Uterus (tissue), 3 donors: ENCODE measurements at regions not wholly inside any gene's neighbourhood (a gene's known extent, or its start where the extent isn't known, plus 50 kb on each side); places are given as distances from the start of the nearest gene placed in this dataset.

ENCODE experiments used
- DNase-seq, 2 donors: peaks; one replicate each; pipeline ENCODE4 v3.0.0-alpha.2; 2019 to 2020
- H3K27ac ChIP-seq, 2 donors: fragments of 200-600 bp; sonication (generic); 1 replicate in 1 of 2; 2 replicates in 1 of 2; pipeline ENCODE4 v1.5.1; 2016 to 2018
- H3K27me3 ChIP-seq, 2 donors: fragments of 200-600 bp; sonication (generic); one replicate each; pipeline ENCODE4 v1.5.1; 2018 to 2019; ENCODE audit warnings: control low read depth in 1 of 2
- H3K36me3 ChIP-seq, 2 donors: fragments of 200-600 bp; sonication (generic); one replicate each; pipeline ENCODE4 v1.5.1; 2019; ENCODE audit warnings: control low read depth in 1 of 2
- H3K4me1 ChIP-seq, 2 donors: fragments of 200-600 bp; sonication (generic); one replicate each; pipeline ENCODE4 v1.5.1; 2018 to 2019; ENCODE audit warnings: control low read depth in 1 of 2
- H3K4me3 ChIP-seq, 2 donors: fragments of 200-600 bp; sonication (generic); 1 replicate in 1 of 2; 2 replicates in 1 of 2; pipeline ENCODE4 v1.5.1; 2018 to 2019; ENCODE audit warnings: mild to moderate bottlenecking in 1 of 2
- H3K9me3 ChIP-seq, 2 donors: fragments of 200-600 bp; sonication (generic); one replicate each; pipeline ENCODE4 v1.5.1; 2019; ENCODE audit warnings: control low read depth in 1 of 2
- POLR2A ChIP-seq, 2 donors: fragments of 450-650 bp; IDR thresholded peaks; one replicate each; pipeline ENCODE4 v1.6.1; 2016; ENCODE audit warnings: antibody characterized with exemption in 2 of 2, mild to moderate bottlenecking in 1 of 2, moderate library complexity in 1 of 2
- intact Hi-C: fragments of 100-400 bp; cut with DNase I; formaldehyde crosslinking; loops from one replicate; pipeline ENCODE4 v1.15.1; 2023; ENCODE audit warnings: low total_unique reads
- TF ChIP-seq, protein P1 (sequence below), 4 experiments: fragments of 200-600 bp in 2 of 4; fragments of 450-650 bp in 2 of 4; sonication (generic) in 2 of 4; IDR thresholded peaks; one replicate each; pipeline ENCODE4 v1.5.1; 2016 to 2019; ENCODE audit warnings: antibody characterized with exemption in 4 of 4, mild to moderate bottlenecking in 2 of 4, moderate library complexity in 1 of 4
- donor health status: DM: yes; HTN: yes; CAD: no.

DNA sequence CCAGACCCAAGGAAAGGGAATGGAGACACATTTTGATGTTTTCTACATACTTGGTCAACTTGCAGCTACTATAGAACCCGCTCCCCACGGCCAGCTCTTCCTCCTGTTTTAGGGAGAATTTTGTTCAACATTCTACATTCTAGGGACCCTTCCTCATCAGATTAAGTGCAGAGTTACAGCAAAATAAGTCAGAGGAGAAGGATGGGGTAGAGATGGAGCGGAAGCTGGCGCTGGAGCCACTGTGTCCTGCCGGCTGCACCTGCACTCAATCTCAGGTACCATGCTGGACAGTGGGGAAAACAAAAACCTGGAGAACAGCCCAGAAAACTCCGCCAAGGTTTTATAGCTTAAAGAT lies 79.4 kb upstream of the EN2 start:
- Histone ChIP-seq H3K4me1 (peaks cover 0 to 29% of the 10 kb centered on the region in 2 donors), H3K27me3 (peaks cover 26 to 91% of the 10 kb centered on the region in 2 donors)
- no peak for DNase-seq

DNA sequence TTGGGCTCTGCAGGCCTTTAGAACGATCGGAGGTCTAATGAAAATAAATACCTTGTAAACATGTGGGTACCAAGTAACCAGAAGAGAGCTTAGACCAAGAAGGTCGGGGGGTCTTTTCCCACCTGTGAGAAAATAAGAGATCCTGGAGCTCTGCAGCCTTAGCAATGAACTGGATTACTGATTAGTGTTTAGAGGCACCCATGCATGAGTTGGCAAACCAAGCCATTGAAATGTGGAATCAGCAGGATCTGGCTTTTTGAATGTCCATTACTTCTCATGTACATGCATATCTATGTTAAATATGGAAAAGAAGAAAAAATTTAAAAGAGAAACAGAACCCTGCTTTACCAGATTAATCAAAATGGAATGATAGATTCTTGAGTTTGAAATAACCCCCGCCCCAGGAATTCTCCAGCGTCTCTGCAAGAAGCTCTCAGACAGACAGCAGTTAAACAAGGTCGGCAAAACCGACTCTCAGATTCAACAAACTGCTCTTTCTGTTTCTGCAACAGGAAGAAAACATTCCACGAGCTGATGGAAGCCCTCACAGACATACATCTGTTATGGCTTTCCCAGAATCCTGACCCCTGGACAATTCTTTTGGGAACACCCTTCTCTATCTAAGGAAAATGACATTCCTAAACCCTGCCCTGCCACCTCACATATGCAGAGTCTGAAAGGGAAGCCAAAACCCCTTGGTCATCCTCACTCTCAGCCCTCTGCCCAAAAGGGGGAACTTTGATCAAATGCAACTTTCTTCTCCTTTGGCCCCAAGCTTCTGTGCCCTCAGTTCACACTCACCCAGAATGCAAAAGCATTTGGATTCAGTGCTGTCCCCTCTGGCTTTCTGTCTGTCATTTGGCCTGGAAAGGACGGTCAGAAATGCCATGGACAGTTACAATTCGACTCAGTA lies 78.7 kb upstream of the EN2 start:
- H3K4me3 ChIP-seq, result no peak overlapping the region
- H3K27me3 ChIP-seq, result peaks cover 19 to 84% of the 10 kb centered on the region in 2 donors
- H3K4me1 ChIP-seq, result peaks cover 0 to 23% of the 10 kb centered on the region in 2 donors
- H3K9me3 ChIP-seq, result no peaks in the 10 kb centered on the region
- no peak for DNase-seq
- H3K36me3 ChIP-seq, result no peaks in the 10 kb centered on the region
- TF ChIP-seq, protein P1, sequence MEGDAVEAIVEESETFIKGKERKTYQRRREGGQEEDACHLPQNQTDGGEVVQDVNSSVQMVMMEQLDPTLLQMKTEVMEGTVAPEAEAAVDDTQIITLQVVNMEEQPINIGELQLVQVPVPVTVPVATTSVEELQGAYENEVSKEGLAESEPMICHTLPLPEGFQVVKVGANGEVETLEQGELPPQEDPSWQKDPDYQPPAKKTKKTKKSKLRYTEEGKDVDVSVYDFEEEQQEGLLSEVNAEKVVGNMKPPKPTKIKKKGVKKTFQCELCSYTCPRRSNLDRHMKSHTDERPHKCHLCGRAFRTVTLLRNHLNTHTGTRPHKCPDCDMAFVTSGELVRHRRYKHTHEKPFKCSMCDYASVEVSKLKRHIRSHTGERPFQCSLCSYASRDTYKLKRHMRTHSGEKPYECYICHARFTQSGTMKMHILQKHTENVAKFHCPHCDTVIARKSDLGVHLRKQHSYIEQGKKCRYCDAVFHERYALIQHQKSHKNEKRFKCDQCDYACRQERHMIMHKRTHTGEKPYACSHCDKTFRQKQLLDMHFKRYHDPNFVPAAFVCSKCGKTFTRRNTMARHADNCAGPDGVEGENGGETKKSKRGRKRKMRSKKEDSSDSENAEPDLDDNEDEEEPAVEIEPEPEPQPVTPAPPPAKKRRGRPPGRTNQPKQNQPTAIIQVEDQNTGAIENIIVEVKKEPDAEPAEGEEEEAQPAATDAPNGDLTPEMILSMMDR (IDR thresholded peaks at IDR 0.05), result no peak
- TF ChIP-seq POLR2A (IDR thresholded peaks at IDR 0.05), result no peak
- intact Hi-C loops, result no loop called here
- H3K27ac ChIP-seq, result no peak overlapping the region

More for the DNA sequence above, 79.4 kb upstream of the EN2 start:
- intact Hi-C loops, result no loop called here
- H3K4me3 ChIP-seq, result no peak overlapping the region
- H3K36me3 ChIP-seq, result no peaks in the 10 kb centered on the region
- no peak overlapping the region for H3K27ac ChIP-seq
- TF ChIP-seq POLR2A (IDR thresholded peaks at IDR 0.05), result no peak
- TF ChIP-seq, protein P1 (IDR thresholded peaks at IDR 0.05), result no peak
- H3K9me3 ChIP-seq, result no peaks in the 10 kb centered on the region

DNA sequence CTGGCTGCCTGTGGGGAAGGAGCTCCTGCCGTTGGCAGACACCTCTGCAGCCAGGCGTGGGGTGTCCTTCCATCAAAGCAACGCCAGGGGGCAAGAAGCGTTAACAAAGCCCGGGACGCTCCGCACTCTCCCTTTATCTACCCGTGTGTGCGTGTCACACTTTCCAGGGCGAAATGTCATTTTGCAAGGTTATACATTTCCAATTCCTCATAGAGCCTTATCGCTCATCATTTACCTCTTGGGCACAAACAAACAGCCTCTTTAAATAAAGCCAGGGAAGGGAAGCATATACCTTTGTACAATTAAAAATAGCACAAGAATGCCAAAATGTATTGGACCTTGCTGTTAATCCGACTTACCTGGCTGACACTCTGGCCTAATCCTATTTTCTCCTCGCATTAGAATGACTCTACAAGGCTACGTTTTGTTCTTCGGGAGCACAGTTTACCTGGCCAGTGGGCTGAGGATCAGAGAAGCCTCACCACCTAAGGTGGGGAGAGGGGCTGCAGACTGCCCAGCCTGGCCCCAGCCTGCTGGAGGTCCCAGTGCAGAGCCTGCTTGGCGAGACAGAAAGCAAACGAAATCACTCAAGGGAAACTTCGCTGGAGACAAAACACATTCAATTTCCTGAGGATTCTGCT lies 77.6 kb upstream of the EN2 start:
- H3K4me3 ChIP-seq, result no peak overlapping the region
- no peak overlapping the region for H3K27ac ChIP-seq
- peaks cover 9 to 73% of the 10 kb centered on the region in 2 donors for H3K27me3 ChIP-seq
- H3K4me1 ChIP-seq, result peaks cover 0 to 15% of the 10 kb centered on the region in 2 donors
- TF ChIP-seq, protein P1 (IDR thresholded peaks at IDR 0.05), result peak; percentile 44 to 68 (median 45)
- TF ChIP-seq POLR2A (IDR thresholded peaks at IDR 0.05), result no peak
- no peaks in the 10 kb centered on the region for H3K9me3 ChIP-seq
- no peaks in the 10 kb centered on the region for H3K36me3 ChIP-seq
- DNase-seq, result peak; percentile 48 to 51
- intact Hi-C loops, result no loop called here

DNA sequence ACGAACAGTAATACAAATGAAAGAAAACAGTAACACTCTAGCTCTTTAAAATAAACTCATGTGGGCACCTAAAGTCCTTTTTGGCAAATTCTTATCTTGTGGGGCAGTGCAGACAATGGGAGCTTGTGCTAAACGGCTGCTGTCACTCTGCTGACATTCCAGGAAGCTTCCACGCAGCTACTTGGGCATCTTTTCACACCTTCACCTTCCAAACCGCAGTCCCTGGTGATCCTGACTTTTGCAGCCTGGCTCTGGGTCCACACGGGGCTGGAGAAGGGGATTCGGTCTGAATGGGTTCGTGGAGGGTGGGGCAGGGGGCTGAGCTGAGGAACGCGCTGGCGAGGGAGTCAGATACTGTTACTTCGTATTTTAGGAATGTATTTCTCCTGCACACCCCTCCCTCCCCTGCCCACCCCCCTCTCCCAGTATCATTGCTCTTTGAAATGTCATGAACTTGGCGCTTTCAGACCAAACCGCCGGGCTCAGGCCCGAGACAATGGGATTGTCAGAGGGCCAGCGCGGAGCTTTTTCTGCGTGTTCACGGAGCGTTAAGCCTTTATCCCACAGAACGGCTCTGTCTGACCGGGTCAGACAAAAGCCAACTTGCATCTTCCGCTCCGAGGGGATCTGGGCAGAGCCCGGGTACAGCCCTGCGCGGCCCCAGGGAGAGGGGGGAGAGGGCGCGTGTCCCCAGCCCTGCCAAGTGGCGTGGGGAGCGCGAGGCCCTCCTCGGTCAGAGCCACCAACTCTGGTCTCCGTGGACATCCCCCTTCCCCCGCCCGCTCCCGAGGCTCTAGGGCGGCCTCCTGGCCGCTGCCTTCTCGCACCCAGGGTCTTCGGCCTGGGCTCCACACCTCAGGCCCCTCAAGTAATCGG lies 76.7 kb upstream of the EN2 start:
- Histone ChIP-seq H3K4me1 (peaks cover 0 to 15% of the 10 kb centered on the region in 2 donors), H3K36me3 (no peaks in the 10 kb centered on the region), H3K9me3 (no peaks in the 10 kb centered on the region), H3K27ac (no peak overlapping the region), H3K27me3 (peaks cover 9 to 64% of the 10 kb centered on the region in 2 donors), H3K4me3 (no peak overlapping the region)
- no peak for DNase-seq
- intact Hi-C loops, result no loop called here
- TF ChIP-seq, protein P1 (IDR thresholded peaks at IDR 0.05), result no peak
- no peak for TF ChIP-seq POLR2A (IDR thresholded peaks at IDR 0.05)
